ENCODE measurements at regions not wholly inside any gene's neighbourhood (a gene's known extent, or its start where the extent isn't known, plus 50 kb on each side); places are given as distances from the start of the nearest gene placed in this dataset.

DNA sequence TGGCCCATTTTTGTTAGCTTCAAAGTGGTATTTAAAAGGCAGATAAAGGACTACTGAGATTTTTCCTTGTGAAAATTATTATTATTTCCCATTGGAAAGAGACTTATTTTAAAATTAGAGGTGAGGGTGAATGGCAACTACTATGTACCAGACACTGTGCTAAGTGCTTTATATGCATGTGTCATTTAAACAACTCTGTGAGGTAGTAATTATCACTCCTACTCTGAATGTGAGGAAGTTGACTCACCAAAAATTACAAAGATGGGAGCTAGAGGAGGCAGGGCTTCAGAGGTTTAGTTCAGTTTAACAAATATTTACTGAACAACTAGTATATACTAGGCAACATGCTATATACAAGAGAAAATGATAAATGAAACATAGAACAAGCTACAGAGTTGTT lies 78.2 kb downstream of the MSL3 start:
- DNase-seq (ENCODE audit: low read depth in 1 of 2, low spot score in 1 of 2) = peak in 1 of 2 donors; percentile 5
- no peaks in the 10 kb centered on the region for H3K36me3 ChIP-seq
- H3K4me1 ChIP-seq (ENCODE audit: low read depth) = no peaks in the 10 kb centered on the region
- H3K9me3 ChIP-seq (ENCODE audit: low read depth) = no peaks in the 10 kb centered on the region
- H3K27ac ChIP-seq = no peak overlapping the region
- no peaks in the 10 kb centered on the region for H3K27me3 ChIP-seq
- H3K4me3 ChIP-seq = no peak overlapping the region
- TF ChIP-seq CTCF (IDR thresholded peaks at IDR 0.05; ENCODE audit: low read depth, low read length) = no peak

DNA sequence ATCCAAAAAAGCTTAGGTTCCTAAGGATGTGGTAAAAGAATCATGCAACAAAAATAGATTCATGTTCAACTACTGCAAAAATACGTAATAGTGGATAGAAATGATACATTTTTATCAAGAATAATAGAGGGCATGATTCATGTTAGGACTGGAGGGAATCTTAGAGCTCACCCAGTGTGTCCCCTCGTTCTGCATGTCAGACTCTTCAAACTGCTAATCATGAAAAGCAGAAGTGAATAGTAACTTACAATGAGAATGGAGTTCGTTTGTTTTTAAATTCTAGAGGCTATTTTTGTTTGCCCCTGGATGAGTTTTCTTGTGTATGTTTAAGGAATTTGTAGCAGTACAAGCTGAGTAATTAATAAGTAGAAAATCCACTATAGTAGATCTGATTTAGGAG lies 79.4 kb downstream of the MSL3 start:
- H3K27ac ChIP-seq = no peak overlapping the region
- no peak for DNase-seq (ENCODE audit: low read depth in 1 of 2, low spot score in 1 of 2)
- H3K9me3 ChIP-seq (ENCODE audit: low read depth) = no peaks in the 10 kb centered on the region
- H3K4me1 ChIP-seq (ENCODE audit: low read depth) = no peaks in the 10 kb centered on the region
- no peak overlapping the region for H3K4me3 ChIP-seq
- TF ChIP-seq CTCF (IDR thresholded peaks at IDR 0.05; ENCODE audit: low read depth, low read length) = no peak
- H3K27me3 ChIP-seq = no peaks in the 10 kb centered on the region
- no peaks in the 10 kb centered on the region for H3K36me3 ChIP-seq

DNA sequence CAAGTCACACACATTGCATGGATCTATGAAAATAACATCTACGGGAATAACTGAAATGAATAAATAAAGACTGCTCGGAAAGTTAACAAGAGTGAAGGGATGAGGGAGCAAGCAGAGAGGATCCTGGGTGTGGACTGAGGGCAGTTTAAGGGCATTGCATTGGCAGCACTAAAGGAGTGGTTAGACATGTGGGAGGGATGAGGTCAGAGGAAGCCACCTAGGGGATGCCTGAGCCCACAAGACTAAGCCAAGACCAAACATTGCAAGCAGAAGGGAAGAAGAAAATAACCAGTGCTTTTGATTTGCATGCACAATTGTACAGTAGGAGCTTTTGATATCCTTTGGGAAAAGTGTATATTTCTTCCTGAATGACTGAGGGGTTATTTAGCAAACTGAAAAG lies 106.1 kb downstream of the MSL3 start:
- no peaks in the 10 kb centered on the region for H3K4me1 ChIP-seq (ENCODE audit: low read depth)
- no peaks in the 10 kb centered on the region for H3K27me3 ChIP-seq
- no peak for DNase-seq (ENCODE audit: low read depth in 1 of 2, low spot score in 1 of 2)
- no peak for TF ChIP-seq CTCF (IDR thresholded peaks at IDR 0.05; ENCODE audit: low read depth, low read length)
- H3K27ac ChIP-seq = no peak overlapping the region
- no peak overlapping the region for H3K4me3 ChIP-seq
- H3K9me3 ChIP-seq (ENCODE audit: low read depth) = no peaks in the 10 kb centered on the region
- H3K36me3 ChIP-seq = no peaks in the 10 kb centered on the region

GRCh38 chrX:11867610-11868345 lies 109.7 kb downstream of the MSL3 start:
- Histone ChIP-seq H3K27ac (no peak overlapping the region), H3K36me3 (no peaks in the 10 kb centered on the region), H3K4me1 (ENCODE audit: low read depth) (no peaks in the 10 kb centered on the region), H3K9me3 (ENCODE audit: low read depth) (no peaks in the 10 kb centered on the region), H3K4me3 (no peak overlapping the region), H3K27me3 (no peaks in the 10 kb centered on the region)
- DNase-seq (ENCODE audit: low read depth in 1 of 2, low spot score in 1 of 2) = no peak
- TF ChIP-seq CTCF (IDR thresholded peaks at IDR 0.05; ENCODE audit: low read depth, low read length) = no peak

DNA sequence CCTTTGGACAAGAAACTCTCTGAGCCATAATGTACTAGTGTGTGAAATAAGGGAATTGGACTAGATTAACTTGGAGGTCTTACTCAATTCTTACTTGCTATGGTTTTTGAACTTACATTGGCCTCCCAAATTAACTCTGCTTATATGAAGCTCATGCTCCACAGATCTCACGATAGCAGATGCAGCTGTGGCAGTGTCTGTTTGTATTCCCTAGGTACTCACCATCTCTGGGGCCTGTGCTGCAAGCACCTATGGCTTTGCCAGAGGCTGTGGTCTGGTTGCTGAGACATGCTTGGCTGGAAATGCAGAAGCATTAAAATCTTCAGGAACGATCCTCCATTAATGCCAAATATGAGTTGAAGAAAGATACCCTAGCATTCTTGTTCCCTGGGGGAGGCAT lies 112.8 kb downstream of the MSL3 start:
- no peaks in the 10 kb centered on the region for H3K9me3 ChIP-seq (ENCODE audit: low read depth)
- no peaks in the 10 kb centered on the region for H3K36me3 ChIP-seq
- no peak overlapping the region for H3K27ac ChIP-seq
- H3K27me3 ChIP-seq = no peaks in the 10 kb centered on the region
- no peak overlapping the region for H3K4me3 ChIP-seq
- H3K4me1 ChIP-seq (ENCODE audit: low read depth) = no peaks in the 10 kb centered on the region
- TF ChIP-seq CTCF (IDR thresholded peaks at IDR 0.05; ENCODE audit: low read depth, low read length) = no peak
- DNase-seq (ENCODE audit: low read depth in 1 of 2, low spot score in 1 of 2) = no peak

Measured in cardiac muscle cell (in vitro differentiated cells and primary cell).